PC-9 (cell line): ENCODE measurements at regions not wholly inside any gene's neighbourhood (a gene's known extent, or its start where the extent isn't known, plus 50 kb on each side); places are given as distances from the start of the nearest gene placed in this dataset.

Experiments
- EZH2 ChIP-seq: fragments of 200-600 bp; sonication (generic); IDR thresholded peaks from 2 replicates; pipeline ENCODE4 v1.8.0; 2017; ENCODE audit warnings: antibody characterized with exemption, low read depth
- TF ChIP-seq, protein P1 (sequence below): fragments of 200-600 bp; sonication (generic); conservative IDR thresholded peaks from 2 replicates; pipeline ENCODE4 v1.6.1; 2017; ENCODE audit warnings: mixed run types, antibody characterized with exemption, mild to moderate bottlenecking, moderate library complexity

DNA sequence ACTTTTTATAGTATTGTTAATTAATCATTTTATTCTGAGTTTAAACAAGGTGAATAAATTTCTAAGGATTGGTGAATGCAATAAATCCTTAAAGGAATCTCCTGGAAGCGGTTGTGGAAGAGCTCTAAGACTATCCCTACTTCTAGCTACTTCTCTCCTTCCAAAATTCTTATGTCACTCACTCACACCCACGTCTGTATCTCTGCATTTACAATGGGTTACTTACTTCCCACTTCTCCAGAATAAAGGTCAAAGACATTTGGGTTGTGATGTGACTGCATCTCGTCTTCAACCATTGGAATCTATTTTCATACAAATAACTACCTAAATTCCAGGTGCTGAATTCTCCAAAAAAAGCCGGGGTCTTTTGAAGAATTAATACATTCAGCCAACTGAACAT is 234.2 kb upstream of the MDFIC2 start:
- TF ChIP-seq, protein P1, sequence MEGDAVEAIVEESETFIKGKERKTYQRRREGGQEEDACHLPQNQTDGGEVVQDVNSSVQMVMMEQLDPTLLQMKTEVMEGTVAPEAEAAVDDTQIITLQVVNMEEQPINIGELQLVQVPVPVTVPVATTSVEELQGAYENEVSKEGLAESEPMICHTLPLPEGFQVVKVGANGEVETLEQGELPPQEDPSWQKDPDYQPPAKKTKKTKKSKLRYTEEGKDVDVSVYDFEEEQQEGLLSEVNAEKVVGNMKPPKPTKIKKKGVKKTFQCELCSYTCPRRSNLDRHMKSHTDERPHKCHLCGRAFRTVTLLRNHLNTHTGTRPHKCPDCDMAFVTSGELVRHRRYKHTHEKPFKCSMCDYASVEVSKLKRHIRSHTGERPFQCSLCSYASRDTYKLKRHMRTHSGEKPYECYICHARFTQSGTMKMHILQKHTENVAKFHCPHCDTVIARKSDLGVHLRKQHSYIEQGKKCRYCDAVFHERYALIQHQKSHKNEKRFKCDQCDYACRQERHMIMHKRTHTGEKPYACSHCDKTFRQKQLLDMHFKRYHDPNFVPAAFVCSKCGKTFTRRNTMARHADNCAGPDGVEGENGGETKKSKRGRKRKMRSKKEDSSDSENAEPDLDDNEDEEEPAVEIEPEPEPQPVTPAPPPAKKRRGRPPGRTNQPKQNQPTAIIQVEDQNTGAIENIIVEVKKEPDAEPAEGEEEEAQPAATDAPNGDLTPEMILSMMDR = no peak
- no peak for TF ChIP-seq EZH2
